SU-DHL-6 (cell line): ENCODE measurements at regions not wholly inside any gene's neighbourhood (a gene's known extent, or its start where the extent isn't known, plus 50 kb on each side); places are given as distances from the start of the nearest gene placed in this dataset.

Experiments used
- CTCF ChIP-seq: fragments of 200-600 bp; sonication (generic); IDR thresholded peaks from one replicate; pipeline ENCODE4 v1.5.1; 2017; ENCODE audit warnings: antibody characterized with exemption, mild to moderate bottlenecking, low read length, moderate library complexity; ENCODE audit not compliant: insufficient read depth, poor library complexity, severe bottlenecking
- EZH2phosphoT487 ChIP-seq: fragments of 200-600 bp; sonication (generic), shearing (Covaris generic); conservative IDR thresholded peaks from 2 replicates; pipeline ENCODE4 v1.6.1; 2018; ENCODE audit warnings: mild to moderate bottlenecking, antibody characterized with exemption, low read length, moderate library complexity, mixed read lengths

- TF ChIP-seq CTCF, result no peak
- no peak for TF ChIP-seq EZH2phosphoT487
Observed at GRCh38 chr13:99743094-99743493, 228.5 kb downstream of the ZIC5 start.
